ENCODE measurements at regions not wholly inside any gene's neighbourhood (a gene's known extent, or its start where the extent isn't known, plus 50 kb on each side); places are given as distances from the start of the nearest gene placed in this dataset.

DNA sequence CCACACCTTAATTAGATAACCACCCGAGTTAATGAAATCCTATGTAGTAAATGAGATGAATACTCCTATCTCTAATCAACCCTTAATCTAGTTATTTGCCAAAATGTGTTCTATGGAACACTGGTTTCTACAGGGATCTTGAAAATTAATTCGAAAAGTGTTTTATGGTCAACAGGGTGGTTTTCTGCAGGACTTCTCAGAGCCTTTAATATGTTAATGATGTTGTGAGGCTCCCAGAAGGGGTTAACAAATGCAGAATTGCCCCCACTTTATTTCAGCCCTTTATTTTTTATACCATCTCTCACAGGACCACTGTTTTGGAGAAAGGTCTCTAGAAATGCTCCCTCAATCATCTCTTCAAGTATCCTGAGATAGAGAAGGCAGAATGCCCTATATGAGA lies 153.1 kb upstream of the RPH3A start:
- no peaks in the 10 kb centered on the region for H3K9me3 ChIP-seq (ENCODE audit: control insufficient read depth, low read length, poor library complexity, severe bottlenecking)
- no peaks in the 10 kb centered on the region for H3K4me1 Mint-ChIP-seq
- H3K36me3 Mint-ChIP-seq (ENCODE audit: low read depth): peaks cover 3% of the 10 kb centered on the region
- peaks cover 51% of the 10 kb centered on the region for H3K27me3 Mint-ChIP-seq
- H3K4me3 Mint-ChIP-seq: no peak overlapping the region
- ATAC-seq (no peak), DNase-seq (no peak)
- no peak overlapping the region for H3K27ac Mint-ChIP-seq

GRCh38 chr12:112645586-112645985 lies 146.0 kb upstream of the RPH3A start:
- Mint-ChIP-seq H3K4me3 (no peak overlapping the region), H3K27ac (no peak overlapping the region), H3K27me3 (peaks cover 33% of the 10 kb centered on the region), H3K36me3 (ENCODE audit: low read depth) (no peaks in the 10 kb centered on the region), H3K4me1 (peaks cover 4% of the 10 kb centered on the region)
- ATAC-seq (no peak), DNase-seq (no peak)
- no peaks in the 10 kb centered on the region for H3K9me3 ChIP-seq (ENCODE audit: control insufficient read depth, low read length, poor library complexity, severe bottlenecking)

- no peaks in the 10 kb centered on the region for H3K4me1 Mint-ChIP-seq
- no peaks in the 10 kb centered on the region for H3K9me3 ChIP-seq (ENCODE audit: control insufficient read depth, low read length, poor library complexity, severe bottlenecking)
- H3K27me3 Mint-ChIP-seq: no peaks in the 10 kb centered on the region
- H3K36me3 Mint-ChIP-seq (ENCODE audit: low read depth): no peaks in the 10 kb centered on the region
- ATAC-seq: no peak
- H3K4me3 Mint-ChIP-seq: no peak overlapping the region
- H3K27ac Mint-ChIP-seq: no peak overlapping the region
- no peak for DNase-seq
These were observed 135.4 kb upstream of the RPH3A start for GRCh38 chr12:112656141-112656540.

DNA sequence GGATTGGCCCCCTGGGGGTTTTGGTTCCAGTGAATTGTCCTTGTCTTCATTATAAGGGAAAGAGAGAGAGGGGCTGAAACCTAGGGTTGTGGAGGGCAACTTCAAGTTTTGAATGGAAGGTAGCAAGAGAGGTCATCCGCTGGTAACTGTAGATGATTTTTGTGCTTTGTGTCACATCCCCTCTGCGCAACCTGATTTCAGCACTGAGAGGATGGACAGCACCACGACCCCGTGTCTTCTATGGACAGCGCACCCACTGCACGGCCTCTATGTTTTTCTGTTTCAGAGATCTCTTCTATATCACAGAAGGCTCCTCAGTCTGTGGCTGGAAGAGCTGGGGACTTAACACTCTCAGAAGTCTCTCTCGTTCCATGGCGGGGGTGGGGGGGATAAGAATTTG lies 127.0 kb upstream of the RPH3A start:
- H3K36me3 Mint-ChIP-seq (ENCODE audit: low read depth): peaks cover 2% of the 10 kb centered on the region
- H3K27ac Mint-ChIP-seq: peak overlapping the region; percentile 0
- no peak for DNase-seq
- peaks cover 23% of the 10 kb centered on the region for H3K4me1 Mint-ChIP-seq
- H3K4me3 Mint-ChIP-seq: no peak overlapping the region
- H3K27me3 Mint-ChIP-seq: no peaks in the 10 kb centered on the region
- ATAC-seq: no peak
- no peaks in the 10 kb centered on the region for H3K9me3 ChIP-seq (ENCODE audit: control insufficient read depth, low read length, poor library complexity, severe bottlenecking)

GRCh38 chr12:112665958-112666357 lies 125.6 kb upstream of the RPH3A start:
- Mint-ChIP-seq H3K27ac (peak overlapping the region; percentile 83), H3K4me3 (peak overlapping the region; percentile 7), H3K4me1 (peaks cover 23% of the 10 kb centered on the region), H3K36me3 (ENCODE audit: low read depth) (peaks cover 2% of the 10 kb centered on the region), H3K27me3 (no peaks in the 10 kb centered on the region)
- DNase-seq (no peak), ATAC-seq (peak; percentile 78)
- no peaks in the 10 kb centered on the region for H3K9me3 ChIP-seq (ENCODE audit: control insufficient read depth, low read length, poor library complexity, severe bottlenecking)

DNA sequence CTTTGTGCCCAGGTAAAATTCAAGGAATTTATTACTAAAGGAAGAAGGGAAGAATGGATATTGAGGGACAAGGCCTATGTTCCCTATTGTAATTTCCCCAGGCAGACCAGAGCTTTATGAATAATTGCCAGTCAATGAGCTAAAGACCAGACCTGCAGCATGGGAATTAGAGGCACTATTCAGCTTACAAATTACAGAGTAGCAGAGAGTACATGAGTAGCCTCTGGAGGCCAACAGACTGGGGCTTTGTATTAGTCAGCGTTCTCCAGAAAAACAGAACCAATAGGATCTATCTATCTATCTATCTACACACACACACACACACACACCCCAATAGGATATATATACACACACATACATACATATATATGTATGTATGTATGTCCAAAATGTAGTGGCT lies 120.0 kb upstream of the RPH3A start:
- no peak for DNase-seq
- H3K4me3 Mint-ChIP-seq: no peak overlapping the region
- ATAC-seq: no peak
- H3K27me3 Mint-ChIP-seq: peaks cover 28% of the 10 kb centered on the region
- H3K27ac Mint-ChIP-seq: no peak overlapping the region
- no peaks in the 10 kb centered on the region for H3K9me3 ChIP-seq (ENCODE audit: control insufficient read depth, low read length, poor library complexity, severe bottlenecking)
- H3K4me1 Mint-ChIP-seq: peaks cover 13% of the 10 kb centered on the region
- H3K36me3 Mint-ChIP-seq (ENCODE audit: low read depth): no peaks in the 10 kb centered on the region

- Mint-ChIP-seq H3K27ac (no peak overlapping the region), H3K27me3 (peaks cover 30% of the 10 kb centered on the region), H3K4me3 (no peak overlapping the region), H3K36me3 (ENCODE audit: low read depth) (no peaks in the 10 kb centered on the region), H3K4me1 (no peaks in the 10 kb centered on the region)
- ATAC-seq (no peak), DNase-seq (no peak)
- no peaks in the 10 kb centered on the region for H3K9me3 ChIP-seq (ENCODE audit: control insufficient read depth, low read length, poor library complexity, severe bottlenecking)
These were observed 117.0 kb upstream of the RPH3A start for GRCh38 chr12:112674539-112674938.

DNA sequence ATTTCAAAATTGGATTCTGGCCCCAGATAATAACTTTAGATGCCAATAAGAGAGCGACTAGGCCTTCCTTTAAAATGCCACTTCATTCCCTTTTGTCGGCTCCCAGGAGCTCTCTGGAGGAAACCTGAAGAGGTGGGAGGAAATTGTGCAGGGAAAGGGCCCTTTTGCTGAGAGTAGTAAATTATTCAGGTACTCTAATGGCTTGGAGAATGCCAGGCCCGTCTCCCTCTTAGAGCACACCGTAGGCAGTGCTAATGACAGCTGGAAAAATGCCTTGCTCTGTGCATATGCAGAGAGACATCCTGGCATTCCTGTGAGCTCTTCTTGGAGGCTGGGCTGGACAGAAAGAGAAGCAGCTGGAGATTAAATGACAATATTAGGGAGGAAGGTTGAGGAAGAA lies 115.0 kb upstream of the RPH3A start:
- H3K4me1 Mint-ChIP-seq: no peaks in the 10 kb centered on the region
- H3K36me3 Mint-ChIP-seq (ENCODE audit: low read depth): peaks cover 2% of the 10 kb centered on the region
- peaks cover 40% of the 10 kb centered on the region for H3K27me3 Mint-ChIP-seq
- DNase-seq: no peak
- ATAC-seq: no peak
- no peak overlapping the region for H3K4me3 Mint-ChIP-seq
- H3K27ac Mint-ChIP-seq: peak overlapping the region; percentile 32
- H3K9me3 ChIP-seq (ENCODE audit: control insufficient read depth, low read length, poor library complexity, severe bottlenecking): no peaks in the 10 kb centered on the region

- peaks cover 5% of the 10 kb centered on the region for H3K36me3 Mint-ChIP-seq (ENCODE audit: low read depth)
- DNase-seq (no peak), ATAC-seq (no peak)
- peak overlapping the region; percentile 37 for H3K27ac Mint-ChIP-seq
- no peak overlapping the region for H3K4me3 Mint-ChIP-seq
- peaks cover 40% of the 10 kb centered on the region for H3K27me3 Mint-ChIP-seq
- no peaks in the 10 kb centered on the region for H3K4me1 Mint-ChIP-seq
- no peaks in the 10 kb centered on the region for H3K9me3 ChIP-seq (ENCODE audit: control insufficient read depth, low read length, poor library complexity, severe bottlenecking)
These were observed 114.3 kb upstream of the RPH3A start for GRCh38 chr12:112677050-112677765.

DNA sequence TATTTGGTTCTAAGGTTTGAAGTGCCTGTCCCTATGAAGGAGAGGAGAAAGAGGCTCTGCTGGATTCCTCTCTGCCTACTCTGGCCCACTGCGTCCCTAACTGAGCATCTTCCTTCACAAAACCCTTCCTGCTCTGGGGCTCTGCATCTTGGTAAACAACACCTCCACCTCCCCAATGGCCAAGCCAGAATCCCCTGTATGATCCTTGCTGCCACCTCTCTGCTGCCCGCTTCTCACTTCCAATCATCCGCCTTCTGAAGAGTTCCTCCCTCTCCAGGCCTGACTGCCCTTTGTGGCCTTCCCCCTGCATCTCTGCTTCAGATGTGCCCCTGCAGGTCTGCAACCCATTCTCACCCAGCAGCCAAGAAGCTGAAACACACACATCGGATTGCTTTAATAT lies 110.6 kb upstream of the RPH3A start:
- Mint-ChIP-seq H3K4me3 (no peak overlapping the region), H3K36me3 (ENCODE audit: low read depth) (peaks cover 6% of the 10 kb centered on the region), H3K4me1 (no peaks in the 10 kb centered on the region), H3K27ac (no peak overlapping the region), H3K27me3 (peaks cover 26% of the 10 kb centered on the region)
- no peaks in the 10 kb centered on the region for H3K9me3 ChIP-seq (ENCODE audit: control insufficient read depth, low read length, poor library complexity, severe bottlenecking)
- no peak for ATAC-seq
- DNase-seq: no peak

- DNase-seq: no peak
- Mint-ChIP-seq H3K4me1 (no peaks in the 10 kb centered on the region), H3K4me3 (no peak overlapping the region), H3K27me3 (peaks cover 26% of the 10 kb centered on the region), H3K36me3 (ENCODE audit: low read depth) (peaks cover 8% of the 10 kb centered on the region), H3K27ac (no peak overlapping the region)
- no peaks in the 10 kb centered on the region for H3K9me3 ChIP-seq (ENCODE audit: control insufficient read depth, low read length, poor library complexity, severe bottlenecking)
- ATAC-seq: no peak
These were observed 109.0 kb upstream of the RPH3A start for GRCh38 chr12:112682586-112682985.

DNA sequence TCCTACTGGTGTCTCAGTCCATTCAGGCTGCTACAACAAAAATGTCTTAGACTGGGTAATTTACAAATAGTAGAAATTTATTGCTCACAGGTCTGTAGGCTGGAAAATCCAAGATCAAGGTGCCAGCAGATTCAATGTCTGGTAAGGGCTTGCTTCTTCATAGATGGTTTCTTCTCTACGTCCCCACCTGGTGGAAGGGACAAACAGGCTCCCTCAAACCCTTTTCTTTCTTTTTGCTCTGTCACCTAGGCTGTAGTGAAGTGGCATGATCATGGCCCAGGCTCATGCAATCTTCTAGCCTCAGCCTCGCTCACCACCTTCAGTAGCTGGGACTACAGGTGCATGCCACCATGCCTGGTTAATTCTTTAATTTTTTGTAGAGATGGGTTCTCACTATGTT lies 106.8 kb upstream of the RPH3A start:
- H3K9me3 ChIP-seq (ENCODE audit: control insufficient read depth, low read length, poor library complexity, severe bottlenecking): no peaks in the 10 kb centered on the region
- Mint-ChIP-seq H3K27ac (no peak overlapping the region), H3K4me1 (no peaks in the 10 kb centered on the region), H3K4me3 (no peak overlapping the region), H3K27me3 (peaks cover 31% of the 10 kb centered on the region), H3K36me3 (ENCODE audit: low read depth) (peaks cover 8% of the 10 kb centered on the region)
- DNase-seq: no peak
- no peak for ATAC-seq

DNA sequence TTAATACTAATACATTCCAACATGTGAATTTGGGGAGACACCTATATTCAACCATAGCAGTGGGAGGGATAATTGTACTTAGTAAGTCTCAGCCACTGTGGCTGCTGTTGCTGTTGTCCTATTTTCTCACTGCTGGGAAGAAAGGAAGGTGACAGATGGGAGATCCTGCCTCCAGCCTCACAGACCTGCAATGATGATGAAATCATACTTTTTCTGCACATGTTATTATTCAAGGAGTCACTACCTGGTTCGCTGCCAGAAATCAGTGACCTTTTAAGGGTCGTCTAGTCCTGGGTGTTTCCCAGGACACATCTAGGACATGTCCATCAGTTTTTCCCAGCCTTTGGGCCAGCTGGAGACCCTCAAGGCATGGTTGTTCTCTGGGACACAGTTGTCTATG lies 106.2 kb upstream of the RPH3A start:
- DNase-seq: no peak
- no peak overlapping the region for H3K4me3 Mint-ChIP-seq
- no peak overlapping the region for H3K27ac Mint-ChIP-seq
- ATAC-seq: no peak
- peaks cover 8% of the 10 kb centered on the region for H3K36me3 Mint-ChIP-seq (ENCODE audit: low read depth)
- H3K4me1 Mint-ChIP-seq: no peaks in the 10 kb centered on the region
- H3K27me3 Mint-ChIP-seq: peaks cover 32% of the 10 kb centered on the region
- H3K9me3 ChIP-seq (ENCODE audit: control insufficient read depth, low read length, poor library complexity, severe bottlenecking): no peaks in the 10 kb centered on the region

- peaks cover 25% of the 10 kb centered on the region for H3K27me3 Mint-ChIP-seq
- H3K4me1 Mint-ChIP-seq: no peaks in the 10 kb centered on the region
- H3K4me3 Mint-ChIP-seq: no peak overlapping the region
- H3K9me3 ChIP-seq (ENCODE audit: control insufficient read depth, low read length, poor library complexity, severe bottlenecking): no peaks in the 10 kb centered on the region
- DNase-seq (no peak), ATAC-seq (no peak)
- H3K27ac Mint-ChIP-seq: no peak overlapping the region
- peaks cover 6% of the 10 kb centered on the region for H3K36me3 Mint-ChIP-seq (ENCODE audit: low read depth)
These were observed 105.2 kb upstream of the RPH3A start for GRCh38 chr12:112686373-112686772.
